ENCODE measurements at regions not wholly inside any gene's neighbourhood (a gene's known extent, or its start where the extent isn't known, plus 50 kb on each side); places are given as distances from the start of the nearest gene placed in this dataset.

DNA sequence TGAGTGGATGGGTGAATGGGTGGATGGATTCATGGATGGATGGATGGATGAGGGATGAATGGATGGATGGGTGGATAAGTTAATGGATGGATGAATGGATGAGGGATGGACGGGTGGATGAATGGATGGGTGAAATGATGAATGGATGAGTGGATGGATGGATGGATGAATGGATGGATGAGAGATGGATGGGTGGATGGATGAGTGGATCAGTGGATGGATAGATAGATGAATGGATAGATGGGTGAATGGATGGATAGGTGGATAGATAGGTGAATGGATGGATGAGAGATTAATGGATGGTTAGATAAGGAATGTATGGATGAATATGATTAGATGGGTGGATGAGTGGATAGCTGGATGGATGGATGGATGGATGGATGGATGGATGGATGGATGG lies 313.5 kb downstream of the NPHP4 start:
- no peak for TF ChIP-seq POLR2A (IDR thresholded peaks at IDR 0.05)
- TF ChIP-seq CTCF (IDR thresholded peaks at IDR 0.05): no peak

All from heart left ventricle (tissue), 13 donors.